Left ventricle myocardium inferior (tissue), 1 donor: ENCODE measurements at regions not wholly inside any gene's neighbourhood (a gene's known extent, or its start where the extent isn't known, plus 50 kb on each side); places are given as distances from the start of the nearest gene placed in this dataset.

Experiments
- DNase-seq: peaks from one replicate; pipeline ENCODE4 v3.0.0-alpha.2; 2020
- H3K27ac ChIP-seq: fragments of 200-600 bp; replicated peaks from 2 replicates; pipeline ENCODE4 v1.8.0; 2021
- H3K27me3 ChIP-seq: fragments of 200-600 bp; 2 replicates; pipeline ENCODE4 v1.8.0; 2021; ENCODE audit warnings: low read depth
- H3K36me3 ChIP-seq: fragments of 200-600 bp; 2 replicates; pipeline ENCODE4 v1.8.0; 2021
- H3K4me1 ChIP-seq: fragments of 200-600 bp; 2 replicates; pipeline ENCODE4 v1.8.0; 2021
- H3K4me3 ChIP-seq: fragments of 200-600 bp; 2 replicates; pipeline ENCODE4 v1.8.0; 2021; ENCODE audit warnings: mild to moderate bottlenecking, moderate library complexity
- H3K9me3 ChIP-seq: fragments of 200-600 bp; replicated peaks from 2 replicates; pipeline ENCODE4 v1.8.0; 2021
- CTCF ChIP-seq: fragments of 200-600 bp; IDR thresholded peaks from 2 replicates; pipeline ENCODE4 v1.8.0; 2021; ENCODE audit warnings: antibody characterized with exemption, mild to moderate bottlenecking, borderline replicate concordance
- intact Hi-C: fragments of 100-400 bp; cut with micrococcal nuclease; formaldehyde crosslinking; loops from one replicate; pipeline ENCODE4 v1.11.0; 2022
- donor health status: DM: no; HTN: yes; CAD: no; lungs with severe emphysema.

- intact Hi-C loops = no loop called here
- H3K4me3 ChIP-seq = no peak overlapping the region
- no peaks in the 10 kb centered on the region for H3K4me1 ChIP-seq
- H3K36me3 ChIP-seq = no peaks in the 10 kb centered on the region
- H3K27ac ChIP-seq = no peak overlapping the region
- H3K9me3 ChIP-seq = no peaks in the 10 kb centered on the region
- no peak for TF ChIP-seq CTCF
- DNase-seq = no peak
- peaks cover 49% of the 10 kb centered on the region for H3K27me3 ChIP-seq
These were observed 390.0 kb upstream of the MKI67 start for GRCh38 chr10:128516180-128516579.

DNA sequence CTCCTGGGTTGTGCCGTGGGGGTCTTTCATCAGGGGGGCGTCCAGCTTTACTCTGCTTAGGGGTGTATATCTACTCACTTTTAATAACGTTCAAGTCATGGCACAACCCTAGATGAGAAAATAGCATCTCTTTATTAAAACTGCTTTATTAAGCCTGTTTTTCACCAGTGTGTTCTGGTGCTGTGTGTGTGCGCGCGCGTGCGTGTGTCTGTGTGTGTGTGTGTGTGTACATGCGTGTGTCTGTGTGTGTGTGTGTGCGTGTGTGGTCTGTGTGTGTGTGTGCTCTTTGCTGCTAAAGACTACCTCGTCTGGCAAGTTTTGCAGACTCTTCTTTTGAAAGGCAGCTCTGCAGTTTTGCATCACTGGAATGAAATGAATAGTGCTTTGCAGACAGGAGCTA is 390.9 kb upstream of the MKI67 start:
- DNase-seq = no peak
- Histone ChIP-seq H3K9me3 (no peaks in the 10 kb centered on the region), H3K4me1 (no peaks in the 10 kb centered on the region), H3K36me3 (no peaks in the 10 kb centered on the region), H3K27ac (no peak overlapping the region), H3K27me3 (peaks cover 59% of the 10 kb centered on the region), H3K4me3 (no peak overlapping the region)
- no peak for TF ChIP-seq CTCF
- intact Hi-C loops = no loop called here

DNA sequence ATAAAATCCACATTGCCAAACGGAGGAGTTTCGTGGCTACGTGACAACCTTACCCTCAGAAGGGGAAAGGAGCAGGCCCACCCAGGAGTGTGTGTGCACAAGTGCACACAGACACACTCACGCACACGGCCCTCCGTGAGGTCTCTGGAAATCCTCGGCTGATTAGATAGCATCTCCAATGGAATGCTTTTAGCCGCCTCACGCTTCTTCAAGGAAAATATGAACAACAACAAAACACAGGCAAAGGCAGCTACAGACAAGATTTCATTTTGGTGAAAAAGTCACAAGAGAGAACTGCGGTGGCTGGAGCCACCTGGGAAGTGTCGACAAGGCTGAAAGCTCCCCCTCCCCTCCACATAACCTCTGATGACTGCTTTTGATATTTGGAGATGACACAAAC is 391.8 kb upstream of the MKI67 start:
- no peaks in the 10 kb centered on the region for H3K36me3 ChIP-seq
- DNase-seq = no peak
- H3K9me3 ChIP-seq = no peaks in the 10 kb centered on the region
- TF ChIP-seq CTCF = no peak
- no peak overlapping the region for H3K4me3 ChIP-seq
- H3K4me1 ChIP-seq = no peaks in the 10 kb centered on the region
- H3K27ac ChIP-seq = no peak overlapping the region
- peaks cover 64% of the 10 kb centered on the region for H3K27me3 ChIP-seq
- intact Hi-C loops = no loop called here

DNA sequence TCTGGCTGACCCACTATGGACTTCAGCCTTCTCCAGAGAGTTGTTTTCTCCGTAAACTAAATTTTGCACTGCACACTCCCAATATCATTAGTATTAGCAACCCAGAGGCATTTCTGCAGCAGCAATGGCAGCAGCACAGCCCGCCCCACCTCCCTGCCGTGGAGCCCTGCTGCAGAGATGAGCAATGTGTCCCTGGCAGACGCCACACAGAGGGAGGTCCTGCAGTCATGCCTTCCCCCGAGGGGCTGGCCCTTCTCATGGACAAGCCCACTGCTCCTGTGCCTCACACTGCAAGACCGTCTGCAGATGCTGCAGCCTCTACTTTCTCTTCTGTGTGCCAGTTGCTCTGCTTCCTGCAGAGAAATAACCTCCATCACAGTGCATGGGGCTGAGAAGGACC is 393.4 kb upstream of the MKI67 start:
- intact Hi-C loops = no loop called here
- H3K9me3 ChIP-seq = no peaks in the 10 kb centered on the region
- H3K27me3 ChIP-seq = peaks cover 59% of the 10 kb centered on the region
- H3K4me1 ChIP-seq = no peaks in the 10 kb centered on the region
- H3K27ac ChIP-seq = no peak overlapping the region
- DNase-seq = no peak
- no peak for TF ChIP-seq CTCF
- no peaks in the 10 kb centered on the region for H3K36me3 ChIP-seq
- H3K4me3 ChIP-seq = no peak overlapping the region

DNA sequence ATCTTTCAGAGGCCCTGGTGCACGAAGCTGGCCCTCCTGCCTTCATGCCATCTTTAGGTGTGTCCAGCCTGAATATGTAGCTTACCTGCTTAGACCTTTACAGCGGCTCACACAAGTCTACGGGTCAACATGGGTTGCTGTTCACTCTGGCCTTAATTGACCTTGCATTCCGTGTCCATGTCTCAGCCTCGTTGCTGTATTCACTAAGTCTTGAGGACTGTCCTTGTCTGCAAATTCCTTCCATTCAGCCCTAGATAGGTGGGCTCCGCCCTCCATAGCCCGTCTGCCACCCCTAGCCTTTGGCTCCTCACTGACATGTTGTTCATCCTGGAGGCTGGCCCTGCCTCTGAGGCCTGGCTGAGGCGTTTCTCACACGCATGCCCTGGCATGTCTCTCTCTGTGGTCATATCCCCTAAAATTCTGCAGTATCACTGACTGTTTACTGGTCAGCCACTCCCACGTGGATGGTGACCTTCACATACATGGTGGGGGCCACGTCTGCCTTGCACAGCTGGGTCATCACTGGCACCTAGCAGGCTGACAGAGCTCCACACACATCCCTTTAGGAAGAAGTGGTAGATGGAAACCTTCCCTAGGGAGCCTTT is 394.1 kb upstream of the MKI67 start:
- no peak for TF ChIP-seq CTCF
- intact Hi-C loops = no loop called here
- Histone ChIP-seq H3K4me3 (no peak overlapping the region), H3K27ac (no peak overlapping the region), H3K9me3 (no peaks in the 10 kb centered on the region), H3K27me3 (peaks cover 59% of the 10 kb centered on the region), H3K36me3 (no peaks in the 10 kb centered on the region), H3K4me1 (no peaks in the 10 kb centered on the region)
- DNase-seq = no peak
